GM21423 (cell line): ENCODE measurements at regions not wholly inside any gene's neighbourhood (a gene's known extent, or its start where the extent isn't known, plus 50 kb on each side); places are given as distances from the start of the nearest gene placed in this dataset.
"Not testable (repeated sequence)": the region's sequence is repeated elsewhere in the genome, so short reads cannot be mapped to it uniquely, and the experiment has no call there.

ENCODE experiments used
- ATAC-seq: cut with Tn5 transposase; IDR thresholded peaks from one replicate; pipeline ENCODE4 v1.9.1; 2021; ENCODE audit warnings: mild to moderate bottlenecking, moderate library complexity; ENCODE audit not compliant: unreplicated experiment

DNA sequence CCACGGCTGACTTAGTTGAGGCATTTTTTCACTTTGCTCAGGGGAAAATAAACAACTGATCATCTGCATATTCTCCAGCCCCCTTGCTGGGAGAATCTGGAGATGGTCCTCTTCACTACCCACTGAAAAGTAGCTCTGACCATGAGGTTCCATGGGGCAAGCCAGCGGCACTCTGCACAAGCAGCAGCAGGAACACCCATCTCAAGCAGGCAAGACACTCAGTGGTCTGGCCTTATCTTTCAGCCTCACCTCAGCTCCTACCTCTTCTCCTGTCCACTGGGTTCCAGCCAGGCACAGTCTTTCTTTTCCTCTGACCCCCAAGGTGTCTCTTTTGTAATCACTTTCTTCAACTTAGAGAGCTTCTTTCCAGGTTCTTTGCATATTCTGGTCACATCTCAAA, 280.8 kb upstream of the GRIA1 start:
- ATAC-seq = no peak

GRCh38 chr5:153211076-153211475, 279.4 kb upstream of the GRIA1 start:
- no peak for ATAC-seq

- ATAC-seq = no peak
Measured at GRCh38 chr5:153212471-153212870, 278.0 kb upstream of the GRIA1 start.

DNA sequence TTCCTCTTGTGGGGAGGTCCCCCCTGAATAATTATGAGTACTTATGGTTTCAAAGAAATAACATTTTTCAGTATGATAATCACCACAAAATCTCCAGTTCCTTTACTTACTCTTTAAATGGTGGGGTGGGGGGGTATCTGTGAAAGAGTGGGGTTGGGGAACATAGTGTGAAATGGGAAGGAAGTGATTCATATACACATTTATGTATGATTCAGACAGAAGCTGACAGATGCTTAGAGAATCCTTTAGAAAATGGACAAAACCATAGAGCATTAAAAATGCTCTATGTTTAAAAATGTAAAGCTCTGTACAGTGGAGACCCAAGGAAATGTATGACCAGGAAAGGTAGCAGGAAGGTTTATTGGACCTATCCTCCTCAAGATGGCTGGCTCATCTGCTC, 267.5 kb upstream of the GRIA1 start:
- ATAC-seq = no peak

DNA sequence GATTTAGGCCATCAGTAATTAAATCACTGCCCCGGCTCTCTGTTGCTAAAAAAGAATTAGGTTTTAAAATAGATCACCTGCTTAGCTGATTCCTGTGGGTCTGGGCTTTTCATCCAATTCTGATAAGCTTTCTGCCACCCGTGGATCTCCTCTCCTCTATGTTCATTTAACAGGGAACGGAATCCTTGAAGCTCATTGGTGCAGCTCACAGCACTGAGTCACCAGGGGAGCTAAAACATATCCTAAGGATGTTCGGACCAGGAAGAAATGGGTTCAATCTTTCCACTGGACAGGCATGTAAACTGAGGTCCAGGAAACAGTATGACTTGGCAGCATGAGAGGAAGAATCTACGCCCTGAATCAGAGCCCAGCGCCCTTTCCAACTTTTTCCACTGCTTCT, 267.1 kb upstream of the GRIA1 start:
- no peak for ATAC-seq

GRCh38 chr5:153224651-153225050, 265.8 kb upstream of the GRIA1 start:
- ATAC-seq = no peak

- ATAC-seq = no peak
Measured at GRCh38 chr5:153233933-153234332, 256.5 kb upstream of the GRIA1 start.

DNA sequence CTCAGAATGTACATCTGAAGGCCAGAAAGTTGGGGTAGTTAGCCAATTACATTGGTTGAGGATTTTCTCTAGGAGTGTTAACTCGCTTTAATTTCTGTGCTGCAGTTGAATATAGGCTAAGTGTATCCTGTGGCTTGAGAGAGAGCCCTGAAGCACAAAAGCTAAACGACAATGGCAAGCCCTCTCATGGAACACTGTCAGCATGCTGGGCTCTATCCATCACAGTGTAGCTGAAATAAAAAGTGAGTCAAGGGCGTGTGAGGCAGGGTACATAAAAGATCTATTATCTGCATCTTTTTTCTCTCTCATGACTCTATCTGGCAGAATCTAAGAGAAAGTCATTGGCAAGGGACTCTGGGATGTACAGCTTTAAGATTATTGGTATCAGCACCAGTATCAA, 254.2 kb upstream of the GRIA1 start:
- ATAC-seq = no peak

GRCh38 chr5:153237671-153238332, 252.7 kb upstream of the GRIA1 start:
- ATAC-seq = peak; percentile 91

- ATAC-seq = no peak
Measured at GRCh38 chr5:153257381-153257780, 233.1 kb upstream of the GRIA1 start.

- no peak for ATAC-seq
Measured at GRCh38 chr5:153258469-153258868, 232.0 kb upstream of the GRIA1 start.

DNA sequence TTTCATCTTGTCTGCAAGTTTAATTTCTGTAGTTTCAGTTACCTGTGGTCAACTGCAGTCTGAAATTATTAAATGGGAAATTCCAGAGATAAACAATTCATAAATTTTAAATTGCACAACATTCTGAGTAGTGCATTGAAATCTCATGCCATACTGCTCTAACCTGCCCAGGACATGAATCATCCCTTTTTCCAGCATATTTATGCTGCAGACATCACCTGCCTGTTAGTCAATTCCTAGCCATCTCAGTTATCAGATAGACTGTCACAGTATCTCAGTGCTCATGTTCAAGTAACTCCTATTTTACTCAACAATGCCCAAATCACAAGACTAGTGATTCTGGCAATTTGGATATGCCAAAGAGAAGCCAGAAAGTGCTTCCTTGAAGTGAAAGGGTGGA, 223.0 kb upstream of the GRIA1 start:
- no peak for ATAC-seq

GRCh38 chr5:153275695-153276094, 214.8 kb upstream of the GRIA1 start:
- ATAC-seq = no peak

DNA sequence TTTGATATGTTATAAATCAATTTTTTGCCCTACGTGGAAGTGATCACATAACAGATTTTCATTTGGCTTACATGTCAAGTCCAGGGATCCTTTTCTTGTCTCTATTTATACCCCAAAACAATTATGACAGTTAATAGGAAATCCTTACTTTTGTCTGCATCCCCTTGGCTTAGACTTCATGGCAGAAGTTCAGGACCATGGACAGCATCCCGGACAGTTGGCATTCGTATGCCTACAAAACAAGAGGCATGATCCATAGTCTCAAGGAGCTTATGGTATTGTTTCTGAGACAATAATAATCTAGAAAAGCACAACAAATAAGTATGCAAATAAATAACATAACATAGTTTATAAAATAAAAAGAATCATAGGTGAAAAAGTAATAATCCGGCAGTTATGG, 214.3 kb upstream of the GRIA1 start:
- no peak for ATAC-seq

GRCh38 chr5:153296251-153296844, 194.1 kb upstream of the GRIA1 start:
- not testable (repeated sequence) for ATAC-seq

DNA sequence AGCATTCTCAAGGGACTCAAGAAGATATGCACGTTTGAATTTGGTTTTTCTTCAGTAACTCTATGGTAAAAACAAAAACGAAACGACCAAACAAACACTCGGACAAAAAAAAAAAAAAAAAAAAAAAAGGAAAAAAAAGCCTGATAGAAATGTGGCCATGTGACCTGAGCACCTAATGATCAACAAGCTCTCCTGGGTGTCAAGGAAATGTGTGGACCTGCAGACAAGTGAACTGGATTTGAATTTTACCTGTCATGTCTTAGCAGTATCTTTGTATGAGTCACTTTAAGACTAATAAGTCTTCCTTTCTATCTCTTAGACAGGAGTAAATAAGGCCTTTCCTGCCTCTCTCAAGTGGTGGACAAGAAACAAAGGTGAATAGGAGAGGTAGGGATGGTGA, 190.6 kb upstream of the GRIA1 start:
- no peak for ATAC-seq

GRCh38 chr5:153308282-153308681, 182.2 kb upstream of the GRIA1 start:
- ATAC-seq = no peak

DNA sequence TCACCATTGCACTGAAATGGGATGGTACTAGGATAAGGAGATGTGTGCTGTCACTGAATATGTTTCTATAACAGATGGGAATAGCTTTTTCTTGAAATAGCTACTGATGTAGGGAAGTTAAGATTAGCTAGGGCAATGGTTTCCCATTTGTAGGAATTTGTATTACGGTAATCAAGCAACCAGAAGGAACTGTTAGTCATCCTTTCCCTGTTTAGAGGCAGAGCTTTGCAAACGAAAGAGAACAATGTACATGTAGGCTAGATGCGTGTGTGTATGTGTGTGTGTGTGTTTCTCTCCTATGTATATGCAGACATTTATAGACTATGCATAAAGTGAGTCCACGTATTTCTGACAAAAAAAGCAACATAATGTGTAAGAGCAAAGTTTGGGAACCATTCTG, 171.9 kb upstream of the GRIA1 start:
- ATAC-seq = no peak

GRCh38 chr5:153321478-153321877, 169.0 kb upstream of the GRIA1 start:
- ATAC-seq = no peak

DNA sequence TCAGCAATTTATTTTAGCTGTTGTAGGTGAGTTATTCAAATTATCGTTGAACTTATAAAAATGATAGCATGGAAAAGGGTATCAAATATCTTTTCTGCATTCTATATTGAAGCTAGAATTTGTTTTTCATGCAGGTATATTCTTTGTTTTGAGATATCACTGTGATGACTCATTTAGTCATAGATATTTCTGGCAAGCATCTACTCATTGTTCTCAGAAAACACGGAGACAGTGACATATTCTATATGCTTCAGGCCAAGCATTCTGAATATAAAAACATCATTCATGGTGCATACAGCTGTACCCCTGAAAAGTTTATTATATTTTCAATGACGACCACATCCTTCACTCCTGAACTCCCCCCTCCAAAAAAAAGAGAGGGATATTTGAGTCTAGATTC, 150.3 kb upstream of the GRIA1 start:
- no peak for ATAC-seq

- no peak for ATAC-seq
Measured at GRCh38 chr5:153340738-153341137, 149.7 kb upstream of the GRIA1 start.

DNA sequence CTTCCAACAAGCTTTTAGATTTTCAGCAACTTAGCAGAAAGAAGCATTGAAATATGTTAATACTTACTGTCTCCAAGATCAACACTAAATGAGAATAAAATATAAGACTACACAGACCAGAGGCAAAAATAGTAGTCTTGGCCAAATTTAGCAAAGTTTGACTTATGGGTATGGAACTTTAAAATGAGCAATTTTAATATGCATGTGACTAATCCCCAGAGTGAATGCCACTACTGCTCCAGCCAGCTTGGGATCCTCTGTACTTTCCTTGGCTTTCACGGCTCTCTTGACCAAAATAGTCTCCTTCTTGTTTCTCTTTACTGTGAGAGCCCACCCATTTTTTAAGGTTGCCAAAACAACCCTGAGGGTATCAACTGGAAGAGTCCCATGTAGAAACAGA, 148.0 kb upstream of the GRIA1 start:
- no peak for ATAC-seq

GRCh38 chr5:153347611-153348010, 142.9 kb upstream of the GRIA1 start:
- ATAC-seq = no peak
